Keratinocyte (primary cell): ENCODE measurements at regions not wholly inside any gene's neighbourhood (a gene's known extent, or its start where the extent isn't known, plus 50 kb on each side); places are given as distances from the start of the nearest gene placed in this dataset.
"Not testable (repeated sequence)": the region's sequence is repeated elsewhere in the genome, so short reads cannot be mapped to it uniquely, and the experiment has no call there.

ENCODE experiments used
- DNase-seq: peaks from one replicate; pipeline ENCODE4 v3.0.0-alpha.2; 2011; ENCODE audit warnings: low read depth, missing footprints, low spot score
- FAIRE-seq: peaks from 2 replicates; lab custom pipeline; 2011; peaks lifted over from hg19 to GRCh38; lab: Jason Lieb, UNC
- H2AFZ ChIP-seq: 2 replicates; pipeline ENCODE4 v1.6.0; 2012; ENCODE audit warnings: low read length, control low read depth, inconsistent platforms; ENCODE audit not compliant: control insufficient read depth
- H3K27ac ChIP-seq: 2 replicates; pipeline ENCODE4 v1.5.1; 2011; ENCODE audit warnings: low read length; ENCODE audit not compliant: control insufficient read depth, insufficient read depth
- H3K27me3 ChIP-seq: 3 replicates; pipeline ENCODE4 v1.6.0; 2011; ENCODE audit warnings: low read length; ENCODE audit not compliant: control insufficient read depth, insufficient read depth; ENCODE audit errors: extremely low read depth
- H3K36me3 ChIP-seq, 2 experiments: 2 replicates in 1 of 2; 3 replicates in 1 of 2; pipeline ENCODE4 v1.5.1; 2011; ENCODE audit warnings: low read length in 2 of 2, mild to moderate bottlenecking in 1 of 2; ENCODE audit not compliant: control insufficient read depth in 2 of 2, insufficient read depth in 2 of 2; ENCODE audit errors: extremely low read depth in 1 of 2
- H3K4me1 ChIP-seq: 3 replicates; pipeline ENCODE4 v1.5.1; 2011; ENCODE audit warnings: low read length; ENCODE audit not compliant: control insufficient read depth, insufficient read depth; ENCODE audit errors: extremely low read depth
- H3K4me2 ChIP-seq: 3 replicates; pipeline ENCODE4 v1.6.0; 2011; ENCODE audit warnings: low read depth, low read length; ENCODE audit not compliant: control insufficient read depth, insufficient read depth; ENCODE audit errors: extremely low read depth
- H3K4me3 ChIP-seq, 3 experiments: fragments of 200-600 bp in 1 of 3; sonication (generic) in 1 of 3; 2 replicates in 2 of 3; 3 replicates in 1 of 3; pipeline ENCODE4 v1.5.1; 2011 to 2016; ENCODE audit warnings: low read length in 3 of 3, mild to moderate bottlenecking in 3 of 3, control low read depth in 2 of 3, inconsistent platforms in 1 of 3, low read depth in 1 of 3, mixed read lengths in 1 of 3, mixed run types in 1 of 3, moderate library complexity in 1 of 3; ENCODE audit not compliant: control insufficient read depth in 2 of 3, insufficient read depth in 2 of 3; ENCODE audit errors: extremely low read depth in 1 of 3
- H3K79me2 ChIP-seq: 2 replicates; pipeline ENCODE4 v1.6.0; 2012; ENCODE audit warnings: low read length; ENCODE audit not compliant: control insufficient read depth, insufficient read depth
- H3K9ac ChIP-seq: 3 replicates; pipeline ENCODE4 v1.6.0; 2011; ENCODE audit warnings: low read length; ENCODE audit not compliant: control insufficient read depth, insufficient read depth; ENCODE audit errors: extremely low read depth
- H3K9me1 ChIP-seq: 3 replicates; pipeline ENCODE4 v1.6.0; 2011; ENCODE audit warnings: low read length; ENCODE audit not compliant: control insufficient read depth, insufficient read depth; ENCODE audit errors: extremely low read depth
- H3K9me3 ChIP-seq: 2 replicates; pipeline ENCODE4 v1.5.1; 2012; ENCODE audit warnings: low read depth, low read length; ENCODE audit not compliant: control insufficient read depth
- H4K20me1 ChIP-seq: 3 replicates; pipeline ENCODE4 v1.6.0; 2011; ENCODE audit warnings: low read length; ENCODE audit not compliant: control insufficient read depth, insufficient read depth; ENCODE audit errors: extremely low read depth
- CTCF ChIP-seq, 3 experiments: IDR thresholded peaks in 1 of 3; conservative IDR thresholded peaks in 1 of 3; optimal IDR thresholded peaks in 1 of 3; 2 replicates in 2 of 3; 3 replicates in 1 of 3; pipeline versions ENCODE3 to v1.5.1; 2011; ENCODE audit warnings: low read length in 3 of 3, mild to moderate bottlenecking in 3 of 3, moderate library complexity in 2 of 3, control low read depth in 1 of 3, inconsistent platforms in 1 of 3; ENCODE audit not compliant: insufficient read depth in 2 of 3; ENCODE audit errors: extremely low read depth in 1 of 3
- EZH2 ChIP-seq: IDR thresholded peaks from one replicate; pipeline ENCODE4 v1.6.1; 2012; ENCODE audit warnings: inconsistent platforms, mild to moderate bottlenecking, low read length, moderate library complexity
- dilution Hi-C: fragments of 300-500 bp; cut with MboI; formaldehyde crosslinking; loops from one replicate; pipeline ENCODE4 v1.7.0; 2020; ENCODE audit warnings: low sequenced_read_pairs; ENCODE audit not compliant: extremely low pct_ligation_motif_present

- no peak overlapping the region for H3K27ac ChIP-seq
- H3K9me3 ChIP-seq: peaks cover 15% of the 10 kb centered on the region
- no peaks in the 10 kb centered on the region for H3K9me1 ChIP-seq
- no peak overlapping the region for H3K9ac ChIP-seq
- no peak overlapping the region for H3K4me2 ChIP-seq
- H3K4me1 ChIP-seq: no peaks in the 10 kb centered on the region
- DNase-seq (no peak), FAIRE-seq (no peak)
- TF ChIP-seq EZH2: no peak
- no peak for TF ChIP-seq CTCF (optimal IDR thresholded peaks at IDR 0.05 in 1 of 3, IDR thresholded peaks at IDR 0.05 in 1 of 3, conservative IDR thresholded peaks at IDR 0.05 in 1 of 3; ENCODE audit: extremely low read depth in 1 of 3, insufficient read depth in 2 of 3, low read length in 3 of 3)
- H3K4me3 ChIP-seq: no peak overlapping the region
- H3K79me2 ChIP-seq: no peaks in the 10 kb centered on the region
- H3K27me3 ChIP-seq: no peaks in the 10 kb centered on the region
- H2AFZ ChIP-seq: no peak overlapping the region
- H3K36me3 ChIP-seq: no peaks in the 10 kb centered on the region
- H4K20me1 ChIP-seq: no peaks in the 10 kb centered on the region
- dilution Hi-C loops: no loop called here
Observed at GRCh38 chr11:39341461-39341860, 2118.0 kb downstream of the LRRC4C start.

GRCh38 chr11:39333006-39333405 is 2126.4 kb downstream of the LRRC4C start:
- H3K4me2 ChIP-seq, H3K79me2 ChIP-seq, H3K9ac ChIP-seq, H3K27me3 ChIP-seq, dilution Hi-C loops, H3K36me3 ChIP-seq, H3K27ac ChIP-seq, H3K9me1 ChIP-seq, FAIRE-seq, H3K4me1 ChIP-seq, H3K9me3 ChIP-seq, H3K4me3 ChIP-seq, DNase-seq, H2AFZ ChIP-seq, H4K20me1 ChIP-seq: not testable (repeated sequence)

GRCh38 chr11:39327302-39327701 is 2132.2 kb downstream of the LRRC4C start:
- dilution Hi-C loops: no loop called here
- TF ChIP-seq CTCF (optimal IDR thresholded peaks at IDR 0.05 in 1 of 3, IDR thresholded peaks at IDR 0.05 in 1 of 3, conservative IDR thresholded peaks at IDR 0.05 in 1 of 3; ENCODE audit: extremely low read depth in 1 of 3, insufficient read depth in 2 of 3, low read length in 3 of 3) (no peak), EZH2 (no peak)

GRCh38 chr11:39311888-39312287 is 2147.6 kb downstream of the LRRC4C start:
- FAIRE-seq, H3K79me2 ChIP-seq, H3K4me3 ChIP-seq, H4K20me1 ChIP-seq, H3K4me1 ChIP-seq, dilution Hi-C loops, H3K9me3 ChIP-seq, H3K36me3 ChIP-seq, H3K27me3 ChIP-seq, H3K27ac ChIP-seq, H3K9ac ChIP-seq, H3K9me1 ChIP-seq, H3K4me2 ChIP-seq, DNase-seq, H2AFZ ChIP-seq: not testable (repeated sequence)

More at GRCh38 chr11:39327302-39327701, 2132.2 kb downstream of the LRRC4C start:
- FAIRE-seq: no peak
- Histone ChIP-seq H3K79me2 (no peaks in the 10 kb centered on the region), H3K9me1 (no peaks in the 10 kb centered on the region), H3K4me2 (no peak overlapping the region), H3K4me3 (no peak overlapping the region), H4K20me1 (no peaks in the 10 kb centered on the region), H3K27ac (no peak overlapping the region), H3K9ac (no peak overlapping the region), H3K36me3 (no peaks in the 10 kb centered on the region), H2AFZ (no peak overlapping the region), H3K4me1 (no peaks in the 10 kb centered on the region), H3K9me3 (no peaks in the 10 kb centered on the region), H3K27me3 (no peaks in the 10 kb centered on the region)
- DNase-seq: no peak
